Panc1 (cell line): ENCODE measurements at regions not wholly inside any gene's neighbourhood (a gene's known extent, or its start where the extent isn't known, plus 50 kb on each side); places are given as distances from the start of the nearest gene placed in this dataset.

Experiments
- POLR2AphosphoS5 ChIP-seq: IDR thresholded peaks from 2 replicates; pipeline ENCODE4 v1.6.1; 2012; ENCODE audit warnings: mild to moderate bottlenecking, low read depth, low read length, moderate library complexity
- TCF7L2 ChIP-seq: IDR thresholded peaks from 2 replicates; pipeline ENCODE4 v1.6.1; 2011; ENCODE audit warnings: mild to moderate bottlenecking, low read depth, low read length, inconsistent platforms
- TF ChIP-seq, protein P1 (sequence below): fragments of 450-650 bp; IDR thresholded peaks from 2 replicates; pipeline ENCODE4 v1.5.1; 2017; ENCODE audit warnings: mild to moderate bottlenecking

DNA sequence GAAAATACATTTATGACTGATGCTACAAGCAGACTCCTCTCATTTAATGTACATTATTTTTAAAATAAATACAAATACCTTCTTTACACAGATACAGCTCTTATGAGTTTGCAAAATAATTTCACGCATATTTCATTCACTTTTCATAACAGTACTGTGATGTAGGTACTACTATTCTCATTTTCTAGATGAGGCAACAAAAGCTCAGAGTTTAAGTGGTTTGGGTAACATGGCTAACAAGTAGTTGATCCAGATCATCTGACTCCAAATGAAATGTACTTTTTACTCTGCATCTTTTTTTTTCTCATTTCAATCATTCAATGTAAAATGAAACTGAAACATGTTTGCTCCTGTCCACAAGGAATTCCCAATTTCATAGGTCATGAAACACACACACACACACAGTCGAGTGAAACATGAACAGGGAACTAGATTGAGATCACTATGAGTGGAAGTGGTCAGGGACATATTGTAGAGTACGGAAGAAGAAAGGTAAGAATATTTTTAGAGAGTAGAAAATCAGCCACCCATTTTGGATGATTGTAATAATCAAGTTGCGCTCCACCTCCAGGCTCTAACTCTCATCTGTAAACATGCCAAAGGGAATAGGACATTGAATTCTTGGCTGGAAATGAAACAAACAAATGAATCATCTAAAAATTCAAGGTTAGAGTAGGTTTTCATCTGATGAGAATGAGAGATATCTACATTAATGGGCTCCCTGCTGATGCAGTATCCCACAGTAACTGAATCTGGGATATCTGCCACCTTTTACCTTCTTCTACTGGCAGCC, 92.4 kb downstream of the CLDN1 start:
- TF ChIP-seq POLR2AphosphoS5 (peak; percentile 27; the same call in 1 of the 2 replicates), TCF7L2 (peak; percentile 66; the same call in 1 of the 2 replicates)
- TF ChIP-seq, protein P1, sequence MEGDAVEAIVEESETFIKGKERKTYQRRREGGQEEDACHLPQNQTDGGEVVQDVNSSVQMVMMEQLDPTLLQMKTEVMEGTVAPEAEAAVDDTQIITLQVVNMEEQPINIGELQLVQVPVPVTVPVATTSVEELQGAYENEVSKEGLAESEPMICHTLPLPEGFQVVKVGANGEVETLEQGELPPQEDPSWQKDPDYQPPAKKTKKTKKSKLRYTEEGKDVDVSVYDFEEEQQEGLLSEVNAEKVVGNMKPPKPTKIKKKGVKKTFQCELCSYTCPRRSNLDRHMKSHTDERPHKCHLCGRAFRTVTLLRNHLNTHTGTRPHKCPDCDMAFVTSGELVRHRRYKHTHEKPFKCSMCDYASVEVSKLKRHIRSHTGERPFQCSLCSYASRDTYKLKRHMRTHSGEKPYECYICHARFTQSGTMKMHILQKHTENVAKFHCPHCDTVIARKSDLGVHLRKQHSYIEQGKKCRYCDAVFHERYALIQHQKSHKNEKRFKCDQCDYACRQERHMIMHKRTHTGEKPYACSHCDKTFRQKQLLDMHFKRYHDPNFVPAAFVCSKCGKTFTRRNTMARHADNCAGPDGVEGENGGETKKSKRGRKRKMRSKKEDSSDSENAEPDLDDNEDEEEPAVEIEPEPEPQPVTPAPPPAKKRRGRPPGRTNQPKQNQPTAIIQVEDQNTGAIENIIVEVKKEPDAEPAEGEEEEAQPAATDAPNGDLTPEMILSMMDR, result no peak
